Progenitor cell of endocrine pancreas (in vitro differentiated cells): ENCODE measurements at regions not wholly inside any gene's neighbourhood (a gene's known extent, or its start where the extent isn't known, plus 50 kb on each side); places are given as distances from the start of the nearest gene placed in this dataset.

Experiments used
- DNase-seq: peaks from one replicate; pipeline ENCODE4 v3.0.0; 2021; ENCODE audit warnings: low spot score; ENCODE audit not compliant: unreplicated experiment
- H3K27ac Mint-ChIP-seq: 2 replicates; pipeline ENCODE4 v1.8.0; 2021; ENCODE audit warnings: mild to moderate bottlenecking, moderate library complexity, mixed read lengths
- H3K27me3 Mint-ChIP-seq: 2 replicates; pipeline ENCODE4 v1.8.0; 2021; ENCODE audit warnings: mixed read lengths
- H3K36me3 Mint-ChIP-seq: 2 replicates; pipeline ENCODE4 v1.8.0; 2022; ENCODE audit warnings: mixed read lengths; ENCODE audit not compliant: insufficient read depth
- H3K4me1 Mint-ChIP-seq: 2 replicates; pipeline ENCODE4 v1.8.0; 2021; ENCODE audit warnings: low read depth, mixed read lengths
- H3K4me3 Mint-ChIP-seq: 2 replicates; pipeline ENCODE4 v1.8.0; 2021; ENCODE audit warnings: low read depth, mild to moderate bottlenecking, moderate library complexity, mixed read lengths
- H3K9me3 Mint-ChIP-seq: 2 replicates; pipeline ENCODE4 v1.8.0; 2021; ENCODE audit warnings: low read depth, mixed read lengths
- TF ChIP-seq, protein P1 (sequence below): fragments of 200-600 bp; sonication (generic); IDR thresholded peaks from one replicate; pipeline ENCODE4 v1.5.0; 2021; ENCODE audit warnings: antibody characterized with exemption, mild to moderate bottlenecking; ENCODE audit not compliant: unreplicated experiment

DNA sequence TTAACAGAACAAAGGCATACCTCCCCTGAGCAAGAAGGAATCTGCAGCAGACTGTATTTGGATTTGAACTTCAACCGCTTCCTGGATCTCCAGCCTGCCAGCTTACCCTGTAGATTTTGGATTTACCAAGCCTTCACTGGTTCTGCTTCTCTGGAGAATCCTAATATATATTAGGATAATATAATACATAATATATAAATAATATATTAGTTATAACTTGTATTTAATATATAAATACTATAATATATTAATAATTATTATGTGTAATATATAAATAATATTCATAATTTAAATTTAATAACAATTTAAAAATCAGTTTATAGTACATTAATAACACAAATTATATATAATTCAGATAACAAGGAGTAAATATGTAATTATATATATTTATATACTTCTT, 121.4 kb downstream of the COX18 start:
- H3K27me3 Mint-ChIP-seq, result no peaks in the 10 kb centered on the region
- TF ChIP-seq, protein P1, sequence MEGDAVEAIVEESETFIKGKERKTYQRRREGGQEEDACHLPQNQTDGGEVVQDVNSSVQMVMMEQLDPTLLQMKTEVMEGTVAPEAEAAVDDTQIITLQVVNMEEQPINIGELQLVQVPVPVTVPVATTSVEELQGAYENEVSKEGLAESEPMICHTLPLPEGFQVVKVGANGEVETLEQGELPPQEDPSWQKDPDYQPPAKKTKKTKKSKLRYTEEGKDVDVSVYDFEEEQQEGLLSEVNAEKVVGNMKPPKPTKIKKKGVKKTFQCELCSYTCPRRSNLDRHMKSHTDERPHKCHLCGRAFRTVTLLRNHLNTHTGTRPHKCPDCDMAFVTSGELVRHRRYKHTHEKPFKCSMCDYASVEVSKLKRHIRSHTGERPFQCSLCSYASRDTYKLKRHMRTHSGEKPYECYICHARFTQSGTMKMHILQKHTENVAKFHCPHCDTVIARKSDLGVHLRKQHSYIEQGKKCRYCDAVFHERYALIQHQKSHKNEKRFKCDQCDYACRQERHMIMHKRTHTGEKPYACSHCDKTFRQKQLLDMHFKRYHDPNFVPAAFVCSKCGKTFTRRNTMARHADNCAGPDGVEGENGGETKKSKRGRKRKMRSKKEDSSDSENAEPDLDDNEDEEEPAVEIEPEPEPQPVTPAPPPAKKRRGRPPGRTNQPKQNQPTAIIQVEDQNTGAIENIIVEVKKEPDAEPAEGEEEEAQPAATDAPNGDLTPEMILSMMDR, result no peak
- H3K27ac Mint-ChIP-seq, result no peak overlapping the region
- no peaks in the 10 kb centered on the region for H3K4me1 Mint-ChIP-seq
- no peaks in the 10 kb centered on the region for H3K36me3 Mint-ChIP-seq
- H3K9me3 Mint-ChIP-seq, result no peaks in the 10 kb centered on the region
- DNase-seq, result no peak
- H3K4me3 Mint-ChIP-seq, result no peak overlapping the region

DNA sequence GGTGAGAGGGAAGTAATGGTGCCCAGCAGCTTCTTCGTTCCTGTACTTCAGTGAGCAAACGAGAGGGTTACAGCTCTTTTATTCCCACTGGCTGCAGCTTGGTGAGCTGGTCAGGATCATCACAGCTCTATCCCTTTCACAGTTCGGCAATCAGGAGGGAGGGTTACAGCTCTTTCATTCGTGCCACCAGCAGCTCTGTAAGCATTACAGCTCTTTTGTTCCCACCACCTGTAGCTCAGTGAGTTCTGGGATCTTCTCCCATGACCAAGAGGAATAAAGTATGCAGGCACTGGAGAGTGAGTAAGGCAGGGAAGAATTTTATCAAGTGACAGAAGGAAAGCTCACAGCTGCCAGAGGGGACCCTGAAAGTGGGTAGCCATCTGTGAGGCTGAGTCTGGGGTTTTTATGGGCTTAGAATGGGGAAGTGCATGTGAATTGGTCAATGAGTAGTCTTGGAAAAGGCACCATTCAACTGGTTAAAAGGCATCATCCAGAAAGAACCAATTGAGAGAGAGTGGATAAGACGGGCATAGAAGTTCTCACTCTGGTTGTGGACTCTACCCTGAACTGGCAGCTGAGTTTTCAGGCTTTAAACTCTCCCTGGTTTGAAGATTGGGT, 123.7 kb downstream of the COX18 start:
- no peak overlapping the region for H3K4me3 Mint-ChIP-seq
- no peak for DNase-seq
- peaks cover 4% of the 10 kb centered on the region for H3K4me1 Mint-ChIP-seq
- no peaks in the 10 kb centered on the region for H3K9me3 Mint-ChIP-seq
- no peaks in the 10 kb centered on the region for H3K27me3 Mint-ChIP-seq
- TF ChIP-seq, protein P1, result no peak
- no peak overlapping the region for H3K27ac Mint-ChIP-seq
- no peaks in the 10 kb centered on the region for H3K36me3 Mint-ChIP-seq

- TF ChIP-seq, protein P1, result no peak
- H3K27ac Mint-ChIP-seq, result no peak overlapping the region
- peaks cover 4% of the 10 kb centered on the region for H3K4me1 Mint-ChIP-seq
- H3K27me3 Mint-ChIP-seq, result no peaks in the 10 kb centered on the region
- DNase-seq, result no peak
- no peak overlapping the region for H3K4me3 Mint-ChIP-seq
- H3K36me3 Mint-ChIP-seq, result no peaks in the 10 kb centered on the region
- no peaks in the 10 kb centered on the region for H3K9me3 Mint-ChIP-seq
These were observed 127.0 kb downstream of the COX18 start for GRCh38 chr4:72942565-72942964.

GRCh38 chr4:72938516-72938915, 131.0 kb downstream of the COX18 start:
- no peaks in the 10 kb centered on the region for H3K9me3 Mint-ChIP-seq
- no peaks in the 10 kb centered on the region for H3K27me3 Mint-ChIP-seq
- H3K4me3 Mint-ChIP-seq, result no peak overlapping the region
- DNase-seq, result no peak
- peaks cover 4% of the 10 kb centered on the region for H3K4me1 Mint-ChIP-seq
- no peaks in the 10 kb centered on the region for H3K36me3 Mint-ChIP-seq
- no peak overlapping the region for H3K27ac Mint-ChIP-seq
- TF ChIP-seq, protein P1, result no peak

GRCh38 chr4:72935462-72935861, 134.1 kb downstream of the COX18 start:
- no peak for DNase-seq
- Mint-ChIP-seq H3K27ac (no peak overlapping the region), H3K4me3 (no peak overlapping the region), H3K4me1 (no peaks in the 10 kb centered on the region), H3K36me3 (no peaks in the 10 kb centered on the region), H3K9me3 (no peaks in the 10 kb centered on the region), H3K27me3 (no peaks in the 10 kb centered on the region)
- TF ChIP-seq, protein P1, result no peak
